HEK293 (cell line): ENCODE measurements at regions not wholly inside any gene's neighbourhood (a gene's known extent, or its start where the extent isn't known, plus 50 kb on each side); places are given as distances from the start of the nearest gene placed in this dataset.

Source experiments
- CTCF ChIA-PET: fragments of 350-600 bp; formaldehyde crosslinking; extraction: SDS; loops from one replicate; lab custom pipeline; 2021; ENCODE audit warnings: antibody characterized with exemption; lab: Yijun Ruan, JAX
- POLR2A ChIA-PET: fragments of 300-600 bp; formaldehyde crosslinking; extraction: SDS; loops from one replicate; lab custom pipeline; 2020; ENCODE audit warnings: antibody characterized with exemption, inconsistent platforms; lab: Yijun Ruan, JAX
- H3K27ac ChIP-seq: fragments of 200-500 bp; sonication (Bioruptor generic); 2 replicates; pipeline ENCODE4 v1.5.1; 2014; ENCODE audit warnings: low read depth, low read length, control low read depth, inconsistent platforms; ENCODE audit errors: extremely low read depth
- H3K36me3 ChIP-seq, 2 experiments: fragments of 200-500 bp in 1 of 2; sonication (Bioruptor generic) in 1 of 2; 1 replicate in 1 of 2; 2 replicates in 1 of 2; pipeline ENCODE4 v1.5.1; 2014 to 2017; ENCODE audit warnings: inconsistent platforms in 2 of 2, low read length in 2 of 2; ENCODE audit not compliant: control insufficient read depth in 2 of 2, insufficient read depth in 1 of 2
- H3K4me1 ChIP-seq: fragments of 200-500 bp; sonication (Bioruptor generic); 2 replicates; pipeline ENCODE4 v1.5.1; 2014; ENCODE audit warnings: mild to moderate bottlenecking, low read length, inconsistent platforms; ENCODE audit not compliant: control insufficient read depth, insufficient read depth
- H3K4me3 ChIP-seq: 2 replicates; pipeline ENCODE4 v1.5.1; 2011; ENCODE audit warnings: low read depth, mild to moderate bottlenecking, control low read depth, low read length, moderate library complexity
- H3K9me3 ChIP-seq: fragments of 200-500 bp; sonication (Bioruptor generic); 2 replicates; pipeline ENCODE4 v1.5.1; 2014; ENCODE audit warnings: low read depth, low read length, inconsistent platforms; ENCODE audit not compliant: control insufficient read depth, insufficient read depth
- CTCF ChIP-seq: fragments of 450-650 bp; formaldehyde crosslinking; IDR thresholded peaks from 2 replicates; pipeline ENCODE4 v1.5.1; 2016; ENCODE audit warnings: missing biosample characterization, missing genetic modification characterization
- HOXD13 ChIP-seq: sonication (generic); formaldehyde crosslinking; IDR thresholded peaks from 2 replicates; pipeline ENCODE4 v1.8.0; 2022; ENCODE audit warnings: missing genetic modification reagents, borderline replicate concordance
- KLF9 ChIP-seq: fragments of 450-650 bp; formaldehyde crosslinking; IDR thresholded peaks from 2 replicates; pipeline ENCODE4 v1.5.1; 2016; ENCODE audit warnings: missing biosample characterization, missing genetic modification characterization, low read depth
- ZBTB21 ChIP-seq: fragments of 450-650 bp; formaldehyde crosslinking; IDR thresholded peaks from 2 replicates; pipeline ENCODE4 v1.5.1; 2017; ENCODE audit warnings: missing biosample characterization, missing genetic modification characterization
- ZBTB6 ChIP-seq: fragments of 450-650 bp; formaldehyde crosslinking; IDR thresholded peaks from 2 replicates; pipeline ENCODE4 v1.5.1; 2017; ENCODE audit warnings: missing biosample characterization, missing genetic modification characterization
- ZEB2 ChIP-seq: fragments of 450-650 bp; formaldehyde crosslinking; IDR thresholded peaks from 2 replicates; pipeline ENCODE4 v1.5.1; 2016; ENCODE audit warnings: missing biosample characterization, missing genetic modification characterization
- ZFP3 ChIP-seq: fragments of 450-650 bp; formaldehyde crosslinking; IDR thresholded peaks from 2 replicates; pipeline ENCODE4 v1.5.1; 2016; ENCODE audit warnings: low read depth, missing biosample characterization, missing genetic modification characterization
- ZNF19 ChIP-seq: fragments of 450-650 bp; formaldehyde crosslinking; IDR thresholded peaks from 2 replicates; pipeline ENCODE4; 2016; ENCODE audit warnings: missing biosample characterization, missing genetic modification characterization, low read depth
- ZNF211 ChIP-seq: fragments of 450-650 bp; formaldehyde crosslinking; IDR thresholded peaks from 2 replicates; pipeline ENCODE4 v1.5.1; 2016; ENCODE audit warnings: low read depth, missing biosample characterization, missing genetic modification characterization
- ZNF239 ChIP-seq: fragments of 450-650 bp; formaldehyde crosslinking; IDR thresholded peaks from 2 replicates; pipeline ENCODE4 v1.5.1; 2016; ENCODE audit warnings: missing biosample characterization, missing genetic modification characterization
- ZNF37A ChIP-seq: fragments of 450-650 bp; IDR thresholded peaks from 2 replicates; pipeline ENCODE4 v1.5.1; 2018; ENCODE audit warnings: missing biosample characterization, missing genetic modification characterization
- ZNF394 ChIP-seq: fragments of 450-650 bp; formaldehyde crosslinking; IDR thresholded peaks from 2 replicates; pipeline ENCODE4 v1.5.1; 2016; ENCODE audit warnings: missing biosample characterization, missing genetic modification characterization, mild to moderate bottlenecking, moderate library complexity, borderline replicate concordance
- ZNF449 ChIP-seq: fragments of 450-650 bp; formaldehyde crosslinking; IDR thresholded peaks from 2 replicates; pipeline ENCODE4 v1.5.1; 2017; ENCODE audit warnings: missing biosample characterization, mild to moderate bottlenecking, missing genetic modification characterization, moderate library complexity
- ZNF529 ChIP-seq: fragments of 450-650 bp; formaldehyde crosslinking; IDR thresholded peaks from 2 replicates; pipeline ENCODE4 v1.5.1; 2017; ENCODE audit warnings: missing genetic modification characterization, missing biosample characterization; ENCODE audit not compliant: insufficient replicate concordance
- ZNF610 ChIP-seq: fragments of 450-650 bp; formaldehyde crosslinking; IDR thresholded peaks from 2 replicates; pipeline ENCODE4 v1.5.1; 2016; ENCODE audit warnings: missing biosample characterization, missing genetic modification characterization, borderline replicate concordance
- ZNF639 ChIP-seq: fragments of 450-650 bp; formaldehyde crosslinking; IDR thresholded peaks from 2 replicates; pipeline ENCODE4 v1.5.1; 2016; ENCODE audit warnings: missing biosample characterization, missing genetic modification characterization
- ZNF658 ChIP-seq: fragments of 450-650 bp; formaldehyde crosslinking; IDR thresholded peaks from 2 replicates; pipeline ENCODE4; 2016; ENCODE audit warnings: missing biosample characterization, missing genetic modification characterization
- ZNF707 ChIP-seq: fragments of 450-650 bp; formaldehyde crosslinking; IDR thresholded peaks from 2 replicates; pipeline ENCODE4 v1.5.1; 2016; ENCODE audit warnings: missing biosample characterization, missing genetic modification characterization
- ZNF785 ChIP-seq: fragments of 450-650 bp; formaldehyde crosslinking; IDR thresholded peaks from 2 replicates; pipeline ENCODE4 v1.5.1; 2016; ENCODE audit warnings: missing biosample characterization, missing genetic modification characterization
- ZSCAN30 ChIP-seq: fragments of 450-650 bp; IDR thresholded peaks from 2 replicates; pipeline ENCODE4 v1.5.1; 2018; ENCODE audit warnings: missing biosample characterization, mild to moderate bottlenecking, missing genetic modification characterization, moderate library complexity

GRCh38 chr1:14190508-14190907, 408.0 kb upstream of the KAZN start:
- no peak overlapping the region for H3K4me3 ChIP-seq
- ChIA-PET POLR2A (no interaction called here), CTCF (no interaction called here)
- H3K4me1 ChIP-seq, result no peaks in the 10 kb centered on the region
- H3K27ac ChIP-seq, result no peak overlapping the region
- H3K36me3 ChIP-seq, result no peaks in the 10 kb centered on the region
- no peaks in the 10 kb centered on the region for H3K9me3 ChIP-seq
- TF ChIP-seq ZNF610 (tag by site-specific recombination), result no peak
- no peak for TF ChIP-seq ZNF529 (tag by site-specific recombination)
- no peak for TF ChIP-seq ZBTB6
- TF ChIP-seq ZNF639 (tag by site-specific recombination), result no peak
- peak; percentile 41; the same call in 1 of the 2 replicates for TF ChIP-seq ZNF449 (tag by site-specific recombination)
- no peak for TF ChIP-seq CTCF (tag by site-specific recombination)
- TF ChIP-seq KLF9 (tag by site-specific recombination), result no peak

- TF ChIP-seq ZNF239 (tag by site-specific recombination) (no peak), HOXD13 (no peak), ZNF707 (tag by site-specific recombination) (no peak), ZEB2 (no peak), ZBTB21 (tag by site-specific recombination) (no peak), ZNF37A (tag by site-specific recombination) (no peak), ZSCAN30 (tag by site-specific recombination) (no peak), ZNF610 (tag by site-specific recombination) (no peak), ZNF785 (tag by site-specific recombination) (no peak), ZFP3 (tag by site-specific recombination) (no peak), ZNF658 (tag by site-specific recombination) (no peak), ZNF394 (tag by site-specific recombination) (no peak), ZNF211 (tag by site-specific recombination) (no peak), ZNF19 (tag by site-specific recombination) (no peak)
- Histone ChIP-seq H3K36me3 (no peaks in the 10 kb centered on the region), H3K9me3 (no peaks in the 10 kb centered on the region), H3K4me1 (no peaks in the 10 kb centered on the region), H3K4me3 (no peak overlapping the region), H3K27ac (no peak overlapping the region)
- ChIA-PET POLR2A (no interaction called here), CTCF (no interaction called here)
Measured at GRCh38 chr1:14194511-14194910, 404.0 kb upstream of the KAZN start.
